Gastroesophageal sphincter (tissue), 4 donors: ENCODE measurements at regions not wholly inside any gene's neighbourhood (a gene's known extent, or its start where the extent isn't known, plus 50 kb on each side); places are given as distances from the start of the nearest gene placed in this dataset.
"Not testable (repeated sequence)": the region's sequence is repeated elsewhere in the genome, so short reads cannot be mapped to it uniquely, and the experiment has no call there.

Experiments used
- ATAC-seq: fragments of 150-250 bp; one replicate; pipeline ENCODE4 v1.9.1; 2016; ENCODE audit warnings: mild to moderate bottlenecking, moderate library complexity
- H3K27ac ChIP-seq, 4 donors: fragments of 200-600 bp; sonication (generic) in 3 of 4; 1 replicate in 3 of 4; 2 replicates in 1 of 4; pipeline ENCODE4 v1.5.1; 2016 to 2019
- H3K27me3 ChIP-seq: fragments of 200-600 bp; sonication (generic); one replicate; pipeline ENCODE4 v1.5.1; 2019
- H3K36me3 ChIP-seq, 2 donors: fragments of 200-600 bp; sonication (generic); one replicate each; pipeline ENCODE4 v1.5.1; 2019; ENCODE audit warnings: control low read depth in 1 of 2
- H3K4me1 ChIP-seq, 3 donors: fragments of 200-600 bp; sonication (generic); 1 replicate in 2 of 3; 2 replicates in 1 of 3; pipeline ENCODE4 v1.5.1; 2016 to 2019; ENCODE audit warnings: control low read depth in 2 of 3
- H3K4me3 ChIP-seq, 2 donors: fragments of 200-600 bp; sonication (generic); one replicate each; pipeline ENCODE4 v1.5.1; 2019; ENCODE audit warnings: mild to moderate bottlenecking in 1 of 2, moderate library complexity in 1 of 2
- H3K9me3 ChIP-seq, 3 donors: fragments of 200-600 bp; sonication (generic); one replicate each; pipeline ENCODE4 v1.5.1; 2017 to 2019; ENCODE audit warnings: control low read depth in 2 of 3
- EP300 ChIP-seq: sonication (generic); formaldehyde crosslinking; IDR thresholded peaks from one replicate; pipeline ENCODE4 v1.6.1; 2017; ENCODE audit warnings: antibody characterized with exemption, mild to moderate bottlenecking
- POLR2A ChIP-seq, 2 donors: fragments of 450-650 bp; IDR thresholded peaks; one replicate each; pipeline ENCODE4 v1.6.1; 2017; ENCODE audit warnings: antibody characterized with exemption in 2 of 2, mild to moderate bottlenecking in 2 of 2, moderate library complexity in 1 of 2
- POLR2AphosphoS5 ChIP-seq: sonication (generic); formaldehyde crosslinking; IDR thresholded peaks from one replicate; pipeline ENCODE4 v1.6.1; 2017; ENCODE audit warnings: antibody characterized with exemption
- WGBS, 2 donors: methylation state at CpG; one replicate each; pipeline ENCODE4 v1.1.5; 2018; ENCODE audit warnings: low coverage in 1 of 2; 5-methylcytosine and 5-hydroxymethylcytosine counted together
- TF ChIP-seq, protein P1 (sequence below), 4 experiments: fragments of 200-600 bp in 2 of 4; fragments of 450-650 bp in 2 of 4; sonication (generic) in 1 of 4; IDR thresholded peaks; one replicate each; pipeline ENCODE4 v1.5.1; 2017 to 2019; ENCODE audit warnings: antibody characterized with exemption in 4 of 4, mild to moderate bottlenecking in 2 of 4, moderate library complexity in 2 of 4

- no peaks in the 10 kb centered on the region for H3K27me3 ChIP-seq
- no peak overlapping the region for H3K4me3 ChIP-seq
- H3K36me3 ChIP-seq, result no peaks in the 10 kb centered on the region
- peaks cover 0 to 17% (median 0%) of the 10 kb centered on the region in 3 donors for H3K9me3 ChIP-seq
- ATAC-seq, result no peak
- no peak overlapping the region for H3K27ac ChIP-seq
- no peak for TF ChIP-seq POLR2A (IDR thresholded peaks at IDR 0.05)
- TF ChIP-seq, protein P1, sequence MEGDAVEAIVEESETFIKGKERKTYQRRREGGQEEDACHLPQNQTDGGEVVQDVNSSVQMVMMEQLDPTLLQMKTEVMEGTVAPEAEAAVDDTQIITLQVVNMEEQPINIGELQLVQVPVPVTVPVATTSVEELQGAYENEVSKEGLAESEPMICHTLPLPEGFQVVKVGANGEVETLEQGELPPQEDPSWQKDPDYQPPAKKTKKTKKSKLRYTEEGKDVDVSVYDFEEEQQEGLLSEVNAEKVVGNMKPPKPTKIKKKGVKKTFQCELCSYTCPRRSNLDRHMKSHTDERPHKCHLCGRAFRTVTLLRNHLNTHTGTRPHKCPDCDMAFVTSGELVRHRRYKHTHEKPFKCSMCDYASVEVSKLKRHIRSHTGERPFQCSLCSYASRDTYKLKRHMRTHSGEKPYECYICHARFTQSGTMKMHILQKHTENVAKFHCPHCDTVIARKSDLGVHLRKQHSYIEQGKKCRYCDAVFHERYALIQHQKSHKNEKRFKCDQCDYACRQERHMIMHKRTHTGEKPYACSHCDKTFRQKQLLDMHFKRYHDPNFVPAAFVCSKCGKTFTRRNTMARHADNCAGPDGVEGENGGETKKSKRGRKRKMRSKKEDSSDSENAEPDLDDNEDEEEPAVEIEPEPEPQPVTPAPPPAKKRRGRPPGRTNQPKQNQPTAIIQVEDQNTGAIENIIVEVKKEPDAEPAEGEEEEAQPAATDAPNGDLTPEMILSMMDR (IDR thresholded peaks at IDR 0.05), result no peak
- no peak for TF ChIP-seq POLR2AphosphoS5
- TF ChIP-seq EP300, result no peak
- 26 to 49% methylated on average over 3 to 5 of the region's 6 CpGs for WGBS, 2 donors
- no peaks in the 10 kb centered on the region for H3K4me1 ChIP-seq
Observed at GRCh38 chr21:35438643-35439404, 389.7 kb upstream of the RUNX1 start.

GRCh38 chr21:35437941-35438340, 388.8 kb upstream of the RUNX1 start:
- Histone ChIP-seq H3K27me3 (no peaks in the 10 kb centered on the region), H3K9me3 (peaks cover 0 to 26% (median 0%) of the 10 kb centered on the region in 3 donors), H3K4me3 (no peak overlapping the region), H3K36me3 (no peaks in the 10 kb centered on the region), H3K27ac (no peak overlapping the region), H3K4me1 (no peaks in the 10 kb centered on the region)
- no peak for ATAC-seq
- no peak for TF ChIP-seq EP300
- TF ChIP-seq POLR2AphosphoS5, result no peak
- TF ChIP-seq POLR2A (IDR thresholded peaks at IDR 0.05), result no peak
- TF ChIP-seq, protein P1 (IDR thresholded peaks at IDR 0.05), result no peak

DNA sequence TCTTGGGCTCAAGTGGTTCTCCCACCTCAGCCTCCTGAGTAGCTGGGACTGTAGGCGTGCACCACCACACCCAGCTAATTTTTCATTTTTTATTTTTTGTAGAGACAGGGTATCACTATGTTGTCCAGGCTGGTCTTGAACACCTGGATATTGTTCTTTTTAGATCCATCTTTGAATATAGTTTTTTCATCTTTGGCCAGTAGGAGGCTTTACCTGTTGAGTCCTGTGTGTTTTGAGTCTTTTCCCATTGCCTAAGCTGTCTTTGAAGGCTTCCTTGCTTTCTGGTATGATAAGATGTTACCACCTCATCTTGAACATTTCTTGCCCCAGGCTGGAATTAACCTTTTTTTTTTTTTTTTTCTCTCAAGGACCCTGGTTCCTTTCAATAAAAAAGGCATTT, 387.8 kb upstream of the RUNX1 start:
- TF ChIP-seq POLR2A (IDR thresholded peaks at IDR 0.05) (no peak), POLR2AphosphoS5 (no peak), EP300 (no peak)
- TF ChIP-seq, protein P1 (IDR thresholded peaks at IDR 0.05), result no peak
- Histone ChIP-seq H3K27me3 (no peaks in the 10 kb centered on the region), H3K27ac (no peak overlapping the region), H3K4me3 (no peak overlapping the region), H3K4me1 (no peaks in the 10 kb centered on the region), H3K36me3 (no peaks in the 10 kb centered on the region), H3K9me3 (peaks cover 0 to 37% (median 3%) of the 10 kb centered on the region in 3 donors)
- 82 to 100% methylated on average over 1 of the region's 1 CpG for WGBS, 2 donors
- no peak for ATAC-seq

GRCh38 chr21:35432601-35433000, 383.5 kb upstream of the RUNX1 start:
- WGBS, 2 donors, result 91% methylated on average over 4 of the region's 5 CpGs; no CpG with 5 or more reads in 1 of the 2 donors
- H3K4me3 ChIP-seq, result not testable (repeated sequence)

DNA sequence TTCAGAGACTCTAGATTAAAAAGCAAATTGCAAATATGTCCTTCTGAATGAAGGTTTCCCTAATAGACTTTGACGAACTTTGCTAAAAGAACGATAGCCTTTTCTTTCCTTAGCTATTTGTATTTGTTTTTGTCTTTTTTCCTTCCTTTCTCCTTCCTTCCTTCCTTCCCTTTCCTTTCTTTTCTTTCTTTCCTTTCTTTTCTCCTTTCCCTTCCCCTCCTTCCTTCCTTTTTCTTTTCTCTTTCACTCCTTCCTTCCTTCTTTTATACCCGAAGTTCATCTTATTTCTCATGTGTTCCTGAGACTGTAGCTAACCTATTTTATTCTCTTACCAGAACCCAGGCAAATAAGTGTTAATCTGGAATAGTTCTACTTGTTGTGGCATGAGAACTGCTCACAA, 381.2 kb upstream of the RUNX1 start:
- Histone ChIP-seq H3K4me3 (no peak overlapping the region), H3K9me3 (peaks cover 0 to 42% (median 3%) of the 10 kb centered on the region in 3 donors), H3K4me1 (peaks cover 0 to 7% (median 6%) of the 10 kb centered on the region in 3 donors), H3K27ac (no peak overlapping the region), H3K36me3 (no peaks in the 10 kb centered on the region), H3K27me3 (peaks cover 35% of the 10 kb centered on the region)
- no peak for TF ChIP-seq POLR2A (IDR thresholded peaks at IDR 0.05)
- TF ChIP-seq EP300, result no peak
- TF ChIP-seq POLR2AphosphoS5, result no peak
- TF ChIP-seq, protein P1 (IDR thresholded peaks at IDR 0.05), result no peak
- 90 to 100% methylated on average over 1 to 3 of the region's 3 CpGs for WGBS, 2 donors
- ATAC-seq, result no peak

More at GRCh38 chr21:35432601-35433000, 383.5 kb upstream of the RUNX1 start:
- ATAC-seq, H3K36me3 ChIP-seq, H3K27ac ChIP-seq, H3K4me1 ChIP-seq: not testable (repeated sequence)
- H3K27me3 ChIP-seq, result peaks cover 18% of the 10 kb centered on the region
- peaks cover 0 to 45% (median 3%) of the 10 kb centered on the region in 3 donors for H3K9me3 ChIP-seq
